ENCODE measurements at regions not wholly inside any gene's neighbourhood (a gene's known extent, or its start where the extent isn't known, plus 50 kb on each side); places are given as distances from the start of the nearest gene placed in this dataset.

- ATAC-seq: no peak
- H3K36me3 Mint-ChIP-seq (ENCODE audit: low read depth): no peaks in the 10 kb centered on the region
- no peak overlapping the region for H3K27ac Mint-ChIP-seq
- H3K27me3 Mint-ChIP-seq: no peaks in the 10 kb centered on the region
- H3K4me3 Mint-ChIP-seq: no peak overlapping the region
- no peak for DNase-seq
- ChIA-PET CTCF (no interaction called here), POLR2A (no interaction called here)
- intact Hi-C loops (cut with DNase I, micrococcal nuclease): no loop called here
- no peaks in the 10 kb centered on the region for H3K4me1 Mint-ChIP-seq
- H3K9me3 Mint-ChIP-seq (ENCODE audit: low read depth): peaks cover 2% of the 10 kb centered on the region
Observed at GRCh38 chr7:121643320-121643719, 229.6 kb upstream of the PTPRZ1 start.

- H3K36me3 Mint-ChIP-seq (ENCODE audit: low read depth): no peaks in the 10 kb centered on the region
- ATAC-seq (no peak), DNase-seq (no peak)
- intact Hi-C loops (cut with DNase I, micrococcal nuclease): no loop called here
- H3K27ac Mint-ChIP-seq: no peak overlapping the region
- H3K27me3 Mint-ChIP-seq: no peaks in the 10 kb centered on the region
- no peaks in the 10 kb centered on the region for H3K4me1 Mint-ChIP-seq
- no peaks in the 10 kb centered on the region for H3K9me3 Mint-ChIP-seq (ENCODE audit: low read depth)
- POLR2A ChIA-PET: no interaction called here
- H3K4me3 Mint-ChIP-seq: no peak overlapping the region
- CTCF ChIA-PET: no interaction called here
Observed at GRCh38 chr7:121639705-121640104, 233.3 kb upstream of the PTPRZ1 start.

- intact Hi-C loops (cut with DNase I, micrococcal nuclease): no loop called here
- CTCF ChIA-PET: no interaction called here
- no peak overlapping the region for H3K4me3 Mint-ChIP-seq
Observed at GRCh38 chr7:121638286-121638685, 234.7 kb upstream of the PTPRZ1 start.

GRCh38 chr7:121634356-121634755 is 238.2 kb upstream of the FAM3C start:
- no peak overlapping the region for H3K4me3 Mint-ChIP-seq
- no peak for ATAC-seq

More at GRCh38 chr7:121638286-121638685, 234.7 kb upstream of the PTPRZ1 start:
- Mint-ChIP-seq H3K27ac (no peak overlapping the region), H3K27me3 (no peaks in the 10 kb centered on the region), H3K4me1 (no peaks in the 10 kb centered on the region), H3K9me3 (ENCODE audit: low read depth) (no peaks in the 10 kb centered on the region), H3K36me3 (ENCODE audit: low read depth) (no peaks in the 10 kb centered on the region)
- POLR2A ChIA-PET: no interaction called here
- no peak for DNase-seq
- ATAC-seq: no peak

GRCh38 chr7:121633186-121633585 is 237.1 kb upstream of the FAM3C start:
- intact Hi-C loops (cut with DNase I, micrococcal nuclease): no loop called here
- Mint-ChIP-seq H3K4me1 (no peaks in the 10 kb centered on the region), H3K36me3 (ENCODE audit: low read depth) (no peaks in the 10 kb centered on the region), H3K27ac (no peak overlapping the region), H3K27me3 (no peaks in the 10 kb centered on the region), H3K9me3 (ENCODE audit: low read depth) (no peaks in the 10 kb centered on the region), H3K4me3 (no peak overlapping the region)
- DNase-seq (no peak), ATAC-seq (no peak)
- ChIA-PET CTCF (interaction anchor here (1.0 kb wide), 1 partner anchor 267 kb away, joined by 3 read pairs; no protein-coding TSS in a partner anchor), POLR2A (no interaction called here)

More at GRCh38 chr7:121634356-121634755, 238.2 kb upstream of the FAM3C start:
- ChIA-PET CTCF (no interaction called here), POLR2A (no interaction called here)
- Mint-ChIP-seq H3K27ac (no peak overlapping the region), H3K4me1 (no peaks in the 10 kb centered on the region), H3K36me3 (ENCODE audit: low read depth) (no peaks in the 10 kb centered on the region), H3K27me3 (no peaks in the 10 kb centered on the region), H3K9me3 (ENCODE audit: low read depth) (no peaks in the 10 kb centered on the region)
- intact Hi-C loops (cut with DNase I, micrococcal nuclease): no loop called here
- DNase-seq: no peak

GRCh38 chr7:121624958-121625357 is 228.8 kb upstream of the FAM3C start:
- Mint-ChIP-seq H3K9me3 (ENCODE audit: low read depth) (no peaks in the 10 kb centered on the region), H3K36me3 (ENCODE audit: low read depth) (no peaks in the 10 kb centered on the region), H3K27me3 (no peaks in the 10 kb centered on the region), H3K4me3 (no peak overlapping the region), H3K4me1 (no peaks in the 10 kb centered on the region), H3K27ac (no peak overlapping the region)
- DNase-seq: no peak
- intact Hi-C loops (cut with DNase I, micrococcal nuclease): no loop called here
- POLR2A ChIA-PET: no interaction called here
- no peak for ATAC-seq
- CTCF ChIA-PET: no interaction called here

GRCh38 chr7:121623130-121623872 is 227.2 kb upstream of the FAM3C start:
- intact Hi-C loops (cut with DNase I, micrococcal nuclease): no loop called here
- Mint-ChIP-seq H3K27me3 (no peaks in the 10 kb centered on the region), H3K9me3 (ENCODE audit: low read depth) (no peaks in the 10 kb centered on the region), H3K4me1 (no peaks in the 10 kb centered on the region), H3K27ac (no peak overlapping the region), H3K36me3 (ENCODE audit: low read depth) (no peaks in the 10 kb centered on the region), H3K4me3 (no peak overlapping the region)
- ChIA-PET POLR2A (no interaction called here), CTCF (no interaction called here)
- DNase-seq (no peak), ATAC-seq (no peak)

- CTCF ChIA-PET: no interaction called here
- peaks cover 3% of the 10 kb centered on the region for H3K27me3 Mint-ChIP-seq
- no peak for ATAC-seq
Observed at GRCh38 chr7:121621937-121622336, 225.8 kb upstream of the FAM3C start.

GRCh38 chr7:121620953-121621606 is 225.0 kb upstream of the FAM3C start:
- DNase-seq: no peak
- CTCF ChIA-PET: no interaction called here
- Mint-ChIP-seq H3K27ac (no peak overlapping the region), H3K36me3 (ENCODE audit: low read depth) (no peaks in the 10 kb centered on the region), H3K4me3 (no peak overlapping the region), H3K4me1 (no peaks in the 10 kb centered on the region), H3K27me3 (peaks cover 3% of the 10 kb centered on the region), H3K9me3 (ENCODE audit: low read depth) (peaks cover 5% of the 10 kb centered on the region)
- intact Hi-C loops (cut with DNase I, micrococcal nuclease): no loop called here
- POLR2A ChIA-PET: no interaction called here
- ATAC-seq: no peak

More at GRCh38 chr7:121621937-121622336, 225.8 kb upstream of the FAM3C start:
- Mint-ChIP-seq H3K27ac (no peak overlapping the region), H3K4me3 (no peak overlapping the region), H3K9me3 (ENCODE audit: low read depth) (peaks cover 5% of the 10 kb centered on the region), H3K4me1 (no peaks in the 10 kb centered on the region), H3K36me3 (ENCODE audit: low read depth) (no peaks in the 10 kb centered on the region)
- POLR2A ChIA-PET: no interaction called here
- intact Hi-C loops (cut with DNase I, micrococcal nuclease): no loop called here
- no peak for DNase-seq

GRCh38 chr7:121620206-121620605 is 224.1 kb upstream of the FAM3C start:
- ChIA-PET POLR2A (no interaction called here), CTCF (no interaction called here)
- Mint-ChIP-seq H3K9me3 (ENCODE audit: low read depth) (peaks cover 5% of the 10 kb centered on the region), H3K4me1 (no peaks in the 10 kb centered on the region), H3K27me3 (peaks cover 3% of the 10 kb centered on the region), H3K27ac (no peak overlapping the region), H3K4me3 (no peak overlapping the region), H3K36me3 (ENCODE audit: low read depth) (no peaks in the 10 kb centered on the region)
- ATAC-seq (no peak), DNase-seq (no peak)
- intact Hi-C loops (cut with DNase I, micrococcal nuclease): no loop called here

- H3K4me3 Mint-ChIP-seq: no peak overlapping the region
- H3K27ac Mint-ChIP-seq: no peak overlapping the region
- no peaks in the 10 kb centered on the region for H3K4me1 Mint-ChIP-seq
- intact Hi-C loops (cut with DNase I, micrococcal nuclease): no loop called here
- peaks cover 5% of the 10 kb centered on the region for H3K9me3 Mint-ChIP-seq (ENCODE audit: low read depth)
- no peaks in the 10 kb centered on the region for H3K36me3 Mint-ChIP-seq (ENCODE audit: low read depth)
- H3K27me3 Mint-ChIP-seq: peaks cover 3% of the 10 kb centered on the region
- ATAC-seq (no peak), DNase-seq (no peak)
- CTCF ChIA-PET: no interaction called here
- POLR2A ChIA-PET: no interaction called here
Observed at GRCh38 chr7:121618182-121618581, 222.1 kb upstream of the FAM3C start.

GRCh38 chr7:121610243-121610642 is 214.1 kb upstream of the FAM3C start:
- H3K36me3 Mint-ChIP-seq (ENCODE audit: low read depth): no peaks in the 10 kb centered on the region
- peaks cover 6% of the 10 kb centered on the region for H3K27me3 Mint-ChIP-seq
- no peaks in the 10 kb centered on the region for H3K9me3 Mint-ChIP-seq (ENCODE audit: low read depth)
- ATAC-seq (no peak), DNase-seq (no peak)
- CTCF ChIA-PET: no interaction called here
- intact Hi-C loops (cut with DNase I, micrococcal nuclease): no loop called here
- H3K27ac Mint-ChIP-seq: no peak overlapping the region
- no peaks in the 10 kb centered on the region for H3K4me1 Mint-ChIP-seq
- H3K4me3 Mint-ChIP-seq: no peak overlapping the region
- POLR2A ChIA-PET: no interaction called here
